D341Med (cell line): ENCODE measurements at regions not wholly inside any gene's neighbourhood (a gene's known extent, or its start where the extent isn't known, plus 50 kb on each side); places are given as distances from the start of the nearest gene placed in this dataset.

Source experiments
- DNase-seq: peaks from one replicate; pipeline ENCODE4 v3.0.0; 2012; ENCODE audit warnings: low spot score

GRCh38 chr1:56222914-56223540 is 356.3 kb downstream of the PLPP3 start:
- no peak for DNase-seq

GRCh38 chr1:56220021-56220420 is 359.3 kb downstream of the PLPP3 start:
- DNase-seq, result no peak

- DNase-seq, result no peak
Observed at GRCh38 chr1:56218023-56218422, 361.3 kb downstream of the PLPP3 start.

- DNase-seq, result no peak
Observed at GRCh38 chr1:56216218-56216617, 363.1 kb downstream of the PLPP3 start.

GRCh38 chr1:56215771-56216170 is 363.6 kb downstream of the PLPP3 start:
- DNase-seq, result no peak

GRCh38 chr1:56215086-56215485 is 364.3 kb downstream of the PLPP3 start:
- DNase-seq, result no peak

GRCh38 chr1:56213068-56213467 is 366.3 kb downstream of the PLPP3 start:
- DNase-seq, result no peak

GRCh38 chr1:56212143-56212542 is 367.2 kb downstream of the PLPP3 start:
- DNase-seq, result no peak

- DNase-seq, result no peak
Observed at GRCh38 chr1:56206391-56206790, 373.0 kb downstream of the PLPP3 start.

GRCh38 chr1:56204206-56204605 is 375.2 kb downstream of the PLPP3 start:
- DNase-seq, result no peak

GRCh38 chr1:56202796-56203492 is 376.4 kb downstream of the PLPP3 start:
- DNase-seq, result no peak

- no peak for DNase-seq
Observed at GRCh38 chr1:56202186-56202585, 377.2 kb downstream of the PLPP3 start.

GRCh38 chr1:56200896-56201295 is 378.5 kb downstream of the PLPP3 start:
- no peak for DNase-seq

- no peak for DNase-seq
Observed at GRCh38 chr1:56200442-56200841, 378.9 kb downstream of the PLPP3 start.

- DNase-seq, result no peak
Observed at GRCh38 chr1:56199956-56200355, 379.4 kb downstream of the PLPP3 start.

- DNase-seq, result no peak
Observed at GRCh38 chr1:56199061-56199460, 380.3 kb downstream of the PLPP3 start.

GRCh38 chr1:56197946-56198345 is 381.4 kb downstream of the PLPP3 start:
- DNase-seq, result no peak

- no peak for DNase-seq
Observed at GRCh38 chr1:56196839-56197238, 382.5 kb downstream of the PLPP3 start.

- no peak for DNase-seq
Observed at GRCh38 chr1:56194701-56195300, 384.6 kb downstream of the PLPP3 start.

- no peak for DNase-seq
Observed at GRCh38 chr1:56193656-56194055, 385.7 kb downstream of the PLPP3 start.

GRCh38 chr1:56191369-56191768 is 388.0 kb downstream of the PLPP3 start:
- DNase-seq, result no peak

- no peak for DNase-seq
Observed at GRCh38 chr1:56190806-56191365, 388.5 kb downstream of the PLPP3 start.
